MM.1S (cell line): ENCODE measurements at regions not wholly inside any gene's neighbourhood (a gene's known extent, or its start where the extent isn't known, plus 50 kb on each side); places are given as distances from the start of the nearest gene placed in this dataset.

Experiments
- EZH2 ChIP-seq: fragments of 300-600 bp; sonication (generic); optimal IDR thresholded peaks from 2 replicates; pipeline ENCODE3; 2017; ENCODE audit warnings: low read depth, mild to moderate bottlenecking, antibody characterized with exemption, low read length, mixed read lengths
- EZH2phosphoT487 ChIP-seq: fragments of 300-600 bp; sonication (generic); IDR thresholded peaks from 2 replicates; pipeline ENCODE4 v1.6.1; 2018; ENCODE audit warnings: antibody characterized with exemption, low read length
- TF ChIP-seq, protein P1 (sequence below): fragments of 300-600 bp; sonication (generic); IDR thresholded peaks from 2 replicates; pipeline ENCODE4 v1.5.1; 2016; ENCODE audit warnings: antibody characterized with exemption, low read length, mixed read lengths

DNA sequence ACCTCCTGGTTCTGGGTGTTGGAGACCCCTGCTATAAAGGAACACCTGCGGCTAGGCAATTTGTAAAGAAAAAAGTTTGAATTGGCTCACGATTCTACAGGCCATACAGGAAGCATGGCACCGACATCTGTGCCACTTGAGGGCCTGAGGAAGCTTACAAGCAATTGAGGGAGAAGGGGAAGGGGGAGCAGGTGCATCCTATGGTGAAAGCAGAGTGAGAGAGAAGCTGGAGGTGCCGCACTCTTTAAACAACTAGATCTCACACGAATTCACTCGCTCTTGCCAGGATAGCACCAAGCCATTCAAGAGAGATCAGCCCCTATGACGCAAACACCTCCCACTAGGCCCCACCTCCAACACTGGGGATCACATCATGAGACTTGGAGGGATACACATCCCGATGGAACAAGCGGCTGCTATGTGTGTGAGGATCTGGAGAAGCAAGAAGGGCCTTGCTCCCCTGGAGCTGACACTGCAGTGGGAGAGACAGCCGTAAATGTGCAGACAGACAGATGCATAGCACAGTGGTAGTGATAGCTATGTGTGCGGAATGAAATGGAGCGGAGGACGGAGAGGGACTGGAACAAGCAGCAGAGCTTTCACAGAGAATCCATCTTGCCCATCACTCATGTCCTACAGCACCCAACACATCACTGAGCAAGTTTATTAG lies 60.7 kb upstream of the HELT start:
- TF ChIP-seq EZH2 (no peak), EZH2phosphoT487 (no peak)
- TF ChIP-seq, protein P1, sequence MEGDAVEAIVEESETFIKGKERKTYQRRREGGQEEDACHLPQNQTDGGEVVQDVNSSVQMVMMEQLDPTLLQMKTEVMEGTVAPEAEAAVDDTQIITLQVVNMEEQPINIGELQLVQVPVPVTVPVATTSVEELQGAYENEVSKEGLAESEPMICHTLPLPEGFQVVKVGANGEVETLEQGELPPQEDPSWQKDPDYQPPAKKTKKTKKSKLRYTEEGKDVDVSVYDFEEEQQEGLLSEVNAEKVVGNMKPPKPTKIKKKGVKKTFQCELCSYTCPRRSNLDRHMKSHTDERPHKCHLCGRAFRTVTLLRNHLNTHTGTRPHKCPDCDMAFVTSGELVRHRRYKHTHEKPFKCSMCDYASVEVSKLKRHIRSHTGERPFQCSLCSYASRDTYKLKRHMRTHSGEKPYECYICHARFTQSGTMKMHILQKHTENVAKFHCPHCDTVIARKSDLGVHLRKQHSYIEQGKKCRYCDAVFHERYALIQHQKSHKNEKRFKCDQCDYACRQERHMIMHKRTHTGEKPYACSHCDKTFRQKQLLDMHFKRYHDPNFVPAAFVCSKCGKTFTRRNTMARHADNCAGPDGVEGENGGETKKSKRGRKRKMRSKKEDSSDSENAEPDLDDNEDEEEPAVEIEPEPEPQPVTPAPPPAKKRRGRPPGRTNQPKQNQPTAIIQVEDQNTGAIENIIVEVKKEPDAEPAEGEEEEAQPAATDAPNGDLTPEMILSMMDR = no peak
